Nephron progenitor cell (in vitro differentiated cells): ENCODE measurements at regions not wholly inside any gene's neighbourhood (a gene's known extent, or its start where the extent isn't known, plus 50 kb on each side); places are given as distances from the start of the nearest gene placed in this dataset.

Experiments
- DNase-seq: peaks from one replicate; pipeline ENCODE4 v3.0.0; 2021
- H3K27ac Mint-ChIP-seq: 2 replicates; pipeline ENCODE4 v1.8.0; 2021; ENCODE audit warnings: mild to moderate bottlenecking, moderate library complexity, mixed read lengths
- H3K27me3 Mint-ChIP-seq: 2 replicates; pipeline ENCODE4 v1.8.0; 2021; ENCODE audit warnings: mild to moderate bottlenecking, low read depth, mixed read lengths; ENCODE audit not compliant: poor library complexity
- H3K36me3 Mint-ChIP-seq: 2 replicates; pipeline ENCODE4 v1.8.0; 2021; ENCODE audit warnings: low read depth, mixed read lengths
- H3K4me1 Mint-ChIP-seq: 2 replicates; pipeline ENCODE4 v1.8.0; 2021; ENCODE audit warnings: mixed read lengths
- H3K4me3 Mint-ChIP-seq: 2 replicates; pipeline ENCODE4 v1.8.0; 2021; ENCODE audit warnings: mild to moderate bottlenecking, moderate library complexity, mixed read lengths
- H3K9me3 Mint-ChIP-seq: 2 replicates; pipeline ENCODE4 v1.8.0; 2021; ENCODE audit warnings: mild to moderate bottlenecking, moderate library complexity, mixed read lengths
- CTCF ChIP-seq: fragments of 200-600 bp; sonication (generic); IDR thresholded peaks from 2 replicates; pipeline ENCODE4 v1.5.0; 2021; ENCODE audit warnings: antibody characterized with exemption

- no peaks in the 10 kb centered on the region for H3K27me3 Mint-ChIP-seq
- no peak for DNase-seq
- TF ChIP-seq CTCF = no peak
- no peak overlapping the region for H3K4me3 Mint-ChIP-seq
- H3K27ac Mint-ChIP-seq = no peak overlapping the region
- no peaks in the 10 kb centered on the region for H3K36me3 Mint-ChIP-seq
- H3K9me3 Mint-ChIP-seq = no peaks in the 10 kb centered on the region
- H3K4me1 Mint-ChIP-seq = no peaks in the 10 kb centered on the region
Observed at GRCh38 chr5:166581826-166582225, 1709.6 kb upstream of the WWC1 start.

- Mint-ChIP-seq H3K4me1 (no peaks in the 10 kb centered on the region), H3K9me3 (no peaks in the 10 kb centered on the region), H3K27ac (no peak overlapping the region), H3K4me3 (no peak overlapping the region), H3K27me3 (no peaks in the 10 kb centered on the region), H3K36me3 (no peaks in the 10 kb centered on the region)
- no peak for DNase-seq
- TF ChIP-seq CTCF = no peak
Observed at GRCh38 chr5:166582416-166582815, 1709.0 kb upstream of the WWC1 start.

GRCh38 chr5:166594567-166594966 is 1696.9 kb upstream of the WWC1 start:
- H3K4me1 Mint-ChIP-seq = peaks cover 17% of the 10 kb centered on the region
- no peak overlapping the region for H3K4me3 Mint-ChIP-seq
- no peak for TF ChIP-seq CTCF
- H3K36me3 Mint-ChIP-seq = no peaks in the 10 kb centered on the region
- no peaks in the 10 kb centered on the region for H3K9me3 Mint-ChIP-seq
- no peak for DNase-seq
- no peak overlapping the region for H3K27ac Mint-ChIP-seq
- no peaks in the 10 kb centered on the region for H3K27me3 Mint-ChIP-seq

GRCh38 chr5:166595274-166595951 is 1696.0 kb upstream of the WWC1 start:
- Mint-ChIP-seq H3K4me3 (no peak overlapping the region), H3K36me3 (no peaks in the 10 kb centered on the region), H3K4me1 (peaks cover 17% of the 10 kb centered on the region), H3K27ac (peak overlapping the region; percentile 73), H3K9me3 (no peaks in the 10 kb centered on the region), H3K27me3 (no peaks in the 10 kb centered on the region)
- TF ChIP-seq CTCF = no peak
- no peak for DNase-seq

- DNase-seq = no peak
- no peaks in the 10 kb centered on the region for H3K9me3 Mint-ChIP-seq
- no peak overlapping the region for H3K27ac Mint-ChIP-seq
- no peaks in the 10 kb centered on the region for H3K27me3 Mint-ChIP-seq
- TF ChIP-seq CTCF = no peak
- H3K4me3 Mint-ChIP-seq = no peak overlapping the region
- peaks cover 17% of the 10 kb centered on the region for H3K4me1 Mint-ChIP-seq
- H3K36me3 Mint-ChIP-seq = no peaks in the 10 kb centered on the region
Observed at GRCh38 chr5:166596043-166596442, 1695.4 kb upstream of the WWC1 start.

- Mint-ChIP-seq H3K36me3 (no peaks in the 10 kb centered on the region), H3K27ac (no peak overlapping the region), H3K27me3 (no peaks in the 10 kb centered on the region), H3K4me1 (no peaks in the 10 kb centered on the region), H3K4me3 (no peak overlapping the region), H3K9me3 (peaks cover under 1% of the 10 kb centered on the region)
- TF ChIP-seq CTCF = no peak
- DNase-seq = no peak
Observed at GRCh38 chr5:166602271-166602670, 1689.2 kb upstream of the WWC1 start.
